ENCODE measurements at regions not wholly inside any gene's neighbourhood (a gene's known extent, or its start where the extent isn't known, plus 50 kb on each side); places are given as distances from the start of the nearest gene placed in this dataset.

DNA sequence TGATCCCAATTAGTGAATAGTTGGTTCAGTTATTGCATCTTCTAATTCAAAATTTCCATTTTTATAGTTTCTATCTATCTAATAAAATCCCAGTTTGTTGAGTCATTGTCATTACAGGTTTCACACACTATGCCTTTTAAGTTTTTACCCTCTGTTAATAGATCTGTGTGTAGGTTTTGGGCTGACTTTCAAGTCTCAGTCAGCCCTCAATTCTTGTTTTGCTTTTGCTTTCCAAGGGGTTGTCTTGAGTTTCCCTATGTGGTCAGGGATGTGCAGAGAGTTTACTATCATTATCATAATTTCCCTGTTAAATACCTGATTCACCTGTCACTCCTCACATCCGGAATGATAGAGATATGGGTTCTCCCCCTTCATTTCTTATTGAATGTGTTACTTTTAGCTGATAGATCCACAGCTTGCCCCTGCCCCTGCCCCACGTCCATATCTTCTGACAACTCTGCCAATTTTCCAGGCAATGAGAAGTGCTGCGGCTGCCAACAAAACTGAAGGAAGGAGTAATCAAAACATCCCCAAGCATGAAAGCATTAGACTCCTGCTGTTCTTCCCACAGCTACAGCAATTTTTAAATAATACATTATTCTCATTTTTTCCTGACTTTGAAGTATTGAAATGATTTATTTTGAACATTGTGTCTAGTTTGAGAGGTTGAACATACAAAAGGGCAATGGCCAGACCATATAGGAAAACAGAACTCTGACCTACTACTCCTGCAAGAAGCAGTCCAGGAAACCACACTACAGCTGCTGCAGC lies 1064.8 kb downstream of the SUCLG1 start:
- Mint-ChIP-seq H3K27ac (no peak overlapping the region), H3K4me3 (no peak overlapping the region), H3K27me3 (no peaks in the 10 kb centered on the region), H3K36me3 (ENCODE audit: low read depth) (no peaks in the 10 kb centered on the region), H3K4me1 (ENCODE audit: low read depth) (no peaks in the 10 kb centered on the region), H3K9me3 (peaks cover 2% of the 10 kb centered on the region)
- ATAC-seq (ENCODE audit: poor library complexity) (no peak), DNase-seq (no peak)
- Histone ChIP-seq H3K4me3 (ENCODE audit: low read length) (no peak overlapping the region), H3K27me3 (ENCODE audit: control insufficient read depth in 1 of 2, insufficient read depth in 2 of 2, low read length in 2 of 2) (no peaks in the 10 kb centered on the region), H3K36me3 (ENCODE audit: insufficient read depth, low read length) (no peaks in the 10 kb centered on the region), H3K27ac (ENCODE audit: low read depth in 1 of 2, low read length in 2 of 2) (no peak overlapping the region), H3K4me1 (ENCODE audit: insufficient read depth, low read length) (no peaks in the 10 kb centered on the region), H3K9me3 (ENCODE audit: control insufficient read depth in 1 of 2, insufficient read depth in 1 of 2, low read length in 2 of 2) (peaks cover 0 to 6% of the 10 kb centered on the region in 2 experiments)
- TF ChIP-seq, protein P1, sequence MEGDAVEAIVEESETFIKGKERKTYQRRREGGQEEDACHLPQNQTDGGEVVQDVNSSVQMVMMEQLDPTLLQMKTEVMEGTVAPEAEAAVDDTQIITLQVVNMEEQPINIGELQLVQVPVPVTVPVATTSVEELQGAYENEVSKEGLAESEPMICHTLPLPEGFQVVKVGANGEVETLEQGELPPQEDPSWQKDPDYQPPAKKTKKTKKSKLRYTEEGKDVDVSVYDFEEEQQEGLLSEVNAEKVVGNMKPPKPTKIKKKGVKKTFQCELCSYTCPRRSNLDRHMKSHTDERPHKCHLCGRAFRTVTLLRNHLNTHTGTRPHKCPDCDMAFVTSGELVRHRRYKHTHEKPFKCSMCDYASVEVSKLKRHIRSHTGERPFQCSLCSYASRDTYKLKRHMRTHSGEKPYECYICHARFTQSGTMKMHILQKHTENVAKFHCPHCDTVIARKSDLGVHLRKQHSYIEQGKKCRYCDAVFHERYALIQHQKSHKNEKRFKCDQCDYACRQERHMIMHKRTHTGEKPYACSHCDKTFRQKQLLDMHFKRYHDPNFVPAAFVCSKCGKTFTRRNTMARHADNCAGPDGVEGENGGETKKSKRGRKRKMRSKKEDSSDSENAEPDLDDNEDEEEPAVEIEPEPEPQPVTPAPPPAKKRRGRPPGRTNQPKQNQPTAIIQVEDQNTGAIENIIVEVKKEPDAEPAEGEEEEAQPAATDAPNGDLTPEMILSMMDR (IDR thresholded peaks at IDR 0.05), result no peak
- intact Hi-C loops (cut with DNase I, micrococcal nuclease), result no loop called here
- POLR2A ChIA-PET, result no interaction called here
- CTCF ChIA-PET, result no interaction called here

GRCh38 chr2:83388804-83389203 lies 1070.3 kb downstream of the SUCLG1 start:
- H3K4me1 Mint-ChIP-seq (ENCODE audit: low read depth), result no peaks in the 10 kb centered on the region
- Histone ChIP-seq H3K27me3 (ENCODE audit: control insufficient read depth in 1 of 2, insufficient read depth in 2 of 2, low read length in 2 of 2) (no peaks in the 10 kb centered on the region), H3K27ac (ENCODE audit: low read depth in 1 of 2, low read length in 2 of 2) (no peak overlapping the region), H3K9me3 (ENCODE audit: control insufficient read depth in 1 of 2, insufficient read depth in 1 of 2, low read length in 2 of 2) (peaks cover 0 to 6% of the 10 kb centered on the region in 2 experiments), H3K36me3 (ENCODE audit: insufficient read depth, low read length) (no peaks in the 10 kb centered on the region), H3K4me3 (ENCODE audit: low read length) (no peak overlapping the region), H3K4me1 (ENCODE audit: insufficient read depth, low read length) (no peaks in the 10 kb centered on the region)
- ChIA-PET CTCF (no interaction called here), POLR2A (no interaction called here)
- ATAC-seq (ENCODE audit: poor library complexity), result no peak
- H3K27ac Mint-ChIP-seq, result no peak overlapping the region
- no peak overlapping the region for H3K4me3 Mint-ChIP-seq
- H3K36me3 Mint-ChIP-seq (ENCODE audit: low read depth), result no peaks in the 10 kb centered on the region
- intact Hi-C loops (cut with DNase I, micrococcal nuclease), result no loop called here
- H3K27me3 Mint-ChIP-seq, result no peaks in the 10 kb centered on the region
- TF ChIP-seq, protein P1 (IDR thresholded peaks at IDR 0.05), result no peak
- peaks cover 5% of the 10 kb centered on the region for H3K9me3 Mint-ChIP-seq
- DNase-seq, result no peak

GRCh38 chr2:83386549-83386948 lies 1072.5 kb downstream of the SUCLG1 start:
- no peak for ATAC-seq (ENCODE audit: poor library complexity)
- CTCF ChIA-PET, result no interaction called here
- no peaks in the 10 kb centered on the region for H3K27me3 ChIP-seq (ENCODE audit: control insufficient read depth in 1 of 2, insufficient read depth in 2 of 2, low read length in 2 of 2)
- intact Hi-C loops (cut with DNase I, micrococcal nuclease), result no loop called here
- POLR2A ChIA-PET, result no interaction called here
- no peaks in the 10 kb centered on the region for H3K9me3 ChIP-seq (ENCODE audit: control insufficient read depth in 1 of 2, insufficient read depth in 1 of 2, low read length in 2 of 2)
- no peak for DNase-seq
- H3K4me1 ChIP-seq (ENCODE audit: insufficient read depth, low read length), result no peaks in the 10 kb centered on the region
- no peak overlapping the region for H3K4me3 Mint-ChIP-seq
- no peak overlapping the region for H3K4me3 ChIP-seq (ENCODE audit: low read length)
- TF ChIP-seq, protein P1 (IDR thresholded peaks at IDR 0.05), result no peak
- H3K27me3 Mint-ChIP-seq, result no peaks in the 10 kb centered on the region
- H3K27ac Mint-ChIP-seq, result no peak overlapping the region
- H3K4me1 Mint-ChIP-seq (ENCODE audit: low read depth), result no peaks in the 10 kb centered on the region
- H3K27ac ChIP-seq (ENCODE audit: low read depth in 1 of 2, low read length in 2 of 2), result no peak overlapping the region
- H3K36me3 Mint-ChIP-seq (ENCODE audit: low read depth), result no peaks in the 10 kb centered on the region
- H3K36me3 ChIP-seq (ENCODE audit: insufficient read depth, low read length), result no peaks in the 10 kb centered on the region
- H3K9me3 Mint-ChIP-seq, result peaks cover 7% of the 10 kb centered on the region
